ENCODE measurements at regions not wholly inside any gene's neighbourhood (a gene's known extent, or its start where the extent isn't known, plus 50 kb on each side); places are given as distances from the start of the nearest gene placed in this dataset.
"Not testable (repeated sequence)": the region's sequence is repeated elsewhere in the genome, so short reads cannot be mapped to it uniquely, and the experiment has no call there.

DNA sequence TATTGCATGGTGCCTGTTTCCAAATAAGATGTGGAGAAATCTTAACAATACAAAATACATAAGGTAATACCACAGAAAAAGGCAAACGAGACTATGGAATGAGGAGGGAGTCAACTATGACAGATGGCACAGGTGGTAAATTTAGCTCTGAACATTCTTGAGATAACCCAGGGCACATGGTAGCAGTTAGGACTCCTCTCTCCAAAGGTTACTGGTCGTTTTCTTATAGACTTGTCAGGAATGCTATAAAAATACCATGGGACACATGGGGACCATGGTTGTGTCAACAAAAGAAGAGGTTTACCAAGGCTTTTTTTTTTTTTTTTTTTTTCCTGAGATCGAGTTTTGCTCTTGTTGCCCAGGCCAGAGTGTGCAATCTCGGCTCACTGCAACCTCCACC lies 209.4 kb upstream of the RFX3 start (continued):
- TF ChIP-seq, protein P1, sequence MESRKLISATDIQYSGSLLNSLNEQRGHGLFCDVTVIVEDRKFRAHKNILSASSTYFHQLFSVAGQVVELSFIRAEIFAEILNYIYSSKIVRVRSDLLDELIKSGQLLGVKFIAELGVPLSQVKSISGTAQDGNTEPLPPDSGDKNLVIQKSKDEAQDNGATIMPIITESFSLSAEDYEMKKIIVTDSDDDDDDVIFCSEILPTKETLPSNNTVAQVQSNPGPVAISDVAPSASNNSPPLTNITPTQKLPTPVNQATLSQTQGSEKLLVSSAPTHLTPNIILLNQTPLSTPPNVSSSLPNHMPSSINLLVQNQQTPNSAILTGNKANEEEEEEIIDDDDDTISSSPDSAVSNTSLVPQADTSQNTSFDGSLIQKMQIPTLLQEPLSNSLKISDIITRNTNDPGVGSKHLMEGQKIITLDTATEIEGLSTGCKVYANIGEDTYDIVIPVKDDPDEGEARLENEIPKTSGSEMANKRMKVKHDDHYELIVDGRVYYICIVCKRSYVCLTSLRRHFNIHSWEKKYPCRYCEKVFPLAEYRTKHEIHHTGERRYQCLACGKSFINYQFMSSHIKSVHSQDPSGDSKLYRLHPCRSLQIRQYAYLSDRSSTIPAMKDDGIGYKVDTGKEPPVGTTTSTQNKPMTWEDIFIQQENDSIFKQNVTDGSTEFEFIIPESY (IDR thresholded peaks at IDR 0.05; ENCODE audit: borderline replicate concordance, low read depth): no peak
- TF ChIP-seq POLR2AphosphoS5 (IDR thresholded peaks at IDR 0.05; ENCODE audit: low read depth, low read length) (no peak), JUND (IDR thresholded peaks at IDR 0.05) (no peak)

DNA sequence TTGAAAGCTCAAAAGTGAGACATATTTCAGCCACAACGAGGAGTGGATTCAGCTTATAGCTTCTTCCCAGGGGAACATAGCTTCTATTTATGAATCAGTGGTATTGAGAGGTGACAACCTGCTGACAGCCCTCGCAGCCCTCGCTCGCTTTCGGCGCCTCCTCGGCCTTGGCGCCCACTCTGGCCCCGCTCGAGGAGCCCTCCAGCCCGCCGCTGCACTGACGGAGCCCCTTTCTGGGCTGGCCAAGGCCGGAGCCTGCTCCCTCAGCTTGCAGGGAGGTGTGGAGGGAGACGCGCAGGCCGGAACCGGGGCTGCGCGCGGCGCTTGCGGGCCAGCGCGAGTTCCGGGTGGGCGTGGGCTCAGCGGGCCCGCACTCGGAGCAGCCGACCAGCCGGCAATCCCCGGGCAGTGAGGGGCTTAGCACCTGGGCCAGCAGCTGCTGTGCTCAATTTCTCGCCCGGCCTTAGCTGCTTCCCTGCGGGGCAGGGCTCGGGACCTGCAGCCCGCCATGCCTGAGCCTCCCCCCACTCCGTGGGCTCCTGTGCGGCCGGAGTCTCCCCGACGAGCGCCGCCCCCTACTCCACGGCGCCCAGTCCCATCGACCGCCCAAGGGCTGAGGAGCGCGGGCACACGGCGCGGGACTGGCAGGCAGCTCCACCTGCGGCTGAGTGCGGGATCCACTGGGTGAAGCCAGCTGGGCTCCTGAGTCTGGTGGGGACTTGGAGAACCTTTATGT lies 207.9 kb upstream of the RFX3 start:
- H4K20me1 ChIP-seq (ENCODE audit: insufficient read depth); H3K4me3 ChIP-seq (ENCODE audit: low read depth in 2 of 2, low read length in 1 of 2); H3K36me3 ChIP-seq (replicated peaks in 1 of 2; ENCODE audit: control insufficient read depth in 1 of 2, insufficient read depth in 2 of 2, low read length in 1 of 2); DNase-seq; H2AFZ ChIP-seq (ENCODE audit: low read depth); H3K9me2 ChIP-seq; H3K79me2 ChIP-seq (ENCODE audit: insufficient read depth); H3K9me3 ChIP-seq; H3K27ac ChIP-seq (ENCODE audit: low read depth in 2 of 2, low read length in 1 of 2); H3F3A ChIP-seq (replicated peaks; ENCODE audit: insufficient read depth); H3K27me3 ChIP-seq (ENCODE audit: insufficient read depth); H3K4me1 ChIP-seq (ENCODE audit: control insufficient read depth in 1 of 2, insufficient read depth in 2 of 2, low read depth in 1 of 2, low read length in 1 of 2); H3K9ac ChIP-seq; H3K4me2 ChIP-seq: not testable (repeated sequence)
- POLR2A ChIA-PET: interaction anchor here (1.2 kb wide), 1 partner anchor 207 kb away, joined by 4 read pairs; no protein-coding TSS in a partner anchor
- CTCF ChIA-PET: interaction anchor here (0.7 to 5.3 kb wide), 13 partner anchors 10 to 641 kb away, joined by 3 to 50 read pairs (median 4); no protein-coding TSS in a partner anchor
- WGBS (ENCODE audit: low lambda C conversion rate): 90% methylated on average over 14 of the region's 56 CpGs

DNA sequence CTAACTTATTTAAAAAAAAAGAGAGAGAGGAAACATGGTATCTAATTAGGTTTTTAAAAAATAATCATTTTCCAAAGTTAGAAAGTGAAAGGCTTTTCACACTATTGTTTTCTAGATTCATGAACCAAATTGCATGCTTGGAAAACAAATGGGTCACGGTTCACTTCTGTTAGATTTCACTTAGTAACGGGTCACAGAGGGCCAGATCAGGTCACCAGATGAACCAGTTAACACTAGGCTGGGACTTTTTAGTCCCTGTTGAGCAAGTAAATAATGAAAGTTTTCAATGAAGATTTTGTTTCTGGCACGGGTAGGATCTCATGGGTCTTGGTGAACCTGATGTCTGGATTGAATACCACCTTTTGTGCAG lies 207.2 kb upstream of the RFX3 start:
- DNase-seq: peak; percentile 7
- no peaks in the 10 kb centered on the region for H3K36me3 ChIP-seq (replicated peaks in 1 of 2; ENCODE audit: control insufficient read depth in 1 of 2, insufficient read depth in 2 of 2, low read length in 1 of 2)
- peaks cover 0 to 4% of the 10 kb centered on the region in 2 experiments; a peak in 1 of 4 replicates for H3K4me1 ChIP-seq (ENCODE audit: control insufficient read depth in 1 of 2, insufficient read depth in 2 of 2, low read depth in 1 of 2, low read length in 1 of 2)
- TF ChIP-seq SIN3A (IDR thresholded peaks at IDR 0.05; ENCODE audit: borderline replicate concordance, low read depth, low read length) (no peak), MEF2A (IDR thresholded peaks at IDR 0.05; ENCODE audit: borderline replicate concordance, low read depth) (no peak), RAD21 (IDR thresholded peaks at IDR 0.05; ENCODE audit: low read length) (no peak), RXRA (IDR thresholded peaks at IDR 0.05; ENCODE audit: borderline replicate concordance, low read depth) (no peak), NFIC (IDR thresholded peaks at IDR 0.05; ENCODE audit: borderline replicate concordance) (no peak), FOXM1 (IDR thresholded peaks at IDR 0.05; ENCODE audit: low read depth) (no peak), MXI1 (IDR thresholded peaks at IDR 0.05; ENCODE audit: low read depth, low read length) (no peak)
- TF ChIP-seq, protein P2, sequence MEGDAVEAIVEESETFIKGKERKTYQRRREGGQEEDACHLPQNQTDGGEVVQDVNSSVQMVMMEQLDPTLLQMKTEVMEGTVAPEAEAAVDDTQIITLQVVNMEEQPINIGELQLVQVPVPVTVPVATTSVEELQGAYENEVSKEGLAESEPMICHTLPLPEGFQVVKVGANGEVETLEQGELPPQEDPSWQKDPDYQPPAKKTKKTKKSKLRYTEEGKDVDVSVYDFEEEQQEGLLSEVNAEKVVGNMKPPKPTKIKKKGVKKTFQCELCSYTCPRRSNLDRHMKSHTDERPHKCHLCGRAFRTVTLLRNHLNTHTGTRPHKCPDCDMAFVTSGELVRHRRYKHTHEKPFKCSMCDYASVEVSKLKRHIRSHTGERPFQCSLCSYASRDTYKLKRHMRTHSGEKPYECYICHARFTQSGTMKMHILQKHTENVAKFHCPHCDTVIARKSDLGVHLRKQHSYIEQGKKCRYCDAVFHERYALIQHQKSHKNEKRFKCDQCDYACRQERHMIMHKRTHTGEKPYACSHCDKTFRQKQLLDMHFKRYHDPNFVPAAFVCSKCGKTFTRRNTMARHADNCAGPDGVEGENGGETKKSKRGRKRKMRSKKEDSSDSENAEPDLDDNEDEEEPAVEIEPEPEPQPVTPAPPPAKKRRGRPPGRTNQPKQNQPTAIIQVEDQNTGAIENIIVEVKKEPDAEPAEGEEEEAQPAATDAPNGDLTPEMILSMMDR (IDR thresholded peaks at IDR 0.05): no peak
- TF ChIP-seq, protein P3, sequence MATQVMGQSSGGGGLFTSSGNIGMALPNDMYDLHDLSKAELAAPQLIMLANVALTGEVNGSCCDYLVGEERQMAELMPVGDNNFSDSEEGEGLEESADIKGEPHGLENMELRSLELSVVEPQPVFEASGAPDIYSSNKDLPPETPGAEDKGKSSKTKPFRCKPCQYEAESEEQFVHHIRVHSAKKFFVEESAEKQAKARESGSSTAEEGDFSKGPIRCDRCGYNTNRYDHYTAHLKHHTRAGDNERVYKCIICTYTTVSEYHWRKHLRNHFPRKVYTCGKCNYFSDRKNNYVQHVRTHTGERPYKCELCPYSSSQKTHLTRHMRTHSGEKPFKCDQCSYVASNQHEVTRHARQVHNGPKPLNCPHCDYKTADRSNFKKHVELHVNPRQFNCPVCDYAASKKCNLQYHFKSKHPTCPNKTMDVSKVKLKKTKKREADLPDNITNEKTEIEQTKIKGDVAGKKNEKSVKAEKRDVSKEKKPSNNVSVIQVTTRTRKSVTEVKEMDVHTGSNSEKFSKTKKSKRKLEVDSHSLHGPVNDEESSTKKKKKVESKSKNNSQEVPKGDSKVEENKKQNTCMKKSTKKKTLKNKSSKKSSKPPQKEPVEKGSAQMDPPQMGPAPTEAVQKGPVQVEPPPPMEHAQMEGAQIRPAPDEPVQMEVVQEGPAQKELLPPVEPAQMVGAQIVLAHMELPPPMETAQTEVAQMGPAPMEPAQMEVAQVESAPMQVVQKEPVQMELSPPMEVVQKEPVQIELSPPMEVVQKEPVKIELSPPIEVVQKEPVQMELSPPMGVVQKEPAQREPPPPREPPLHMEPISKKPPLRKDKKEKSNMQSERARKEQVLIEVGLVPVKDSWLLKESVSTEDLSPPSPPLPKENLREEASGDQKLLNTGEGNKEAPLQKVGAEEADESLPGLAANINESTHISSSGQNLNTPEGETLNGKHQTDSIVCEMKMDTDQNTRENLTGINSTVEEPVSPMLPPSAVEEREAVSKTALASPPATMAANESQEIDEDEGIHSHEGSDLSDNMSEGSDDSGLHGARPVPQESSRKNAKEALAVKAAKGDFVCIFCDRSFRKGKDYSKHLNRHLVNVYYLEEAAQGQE (IDR thresholded peaks at IDR 0.05; ENCODE audit: low read depth, low read length): no peak
- TF ChIP-seq, protein P1 (IDR thresholded peaks at IDR 0.05; ENCODE audit: borderline replicate concordance, low read depth): no peak
- CTCF ChIA-PET: interaction anchor here (0.7 to 5.3 kb wide), 19 partner anchors 10 to 873 kb away, joined by 3 to 50 read pairs (median 4); no protein-coding TSS in a partner anchor
- no peaks in the 10 kb centered on the region for H3K9me2 ChIP-seq
- WGBS (ENCODE audit: low lambda C conversion rate): 55% methylated on average over 3 of the region's 3 CpGs
- H3K9ac ChIP-seq: no peak overlapping the region
- POLR2A ChIA-PET: no interaction called here
- no peak overlapping the region for H3K4me3 ChIP-seq (ENCODE audit: low read depth in 2 of 2, low read length in 1 of 2)
- 0 out of 2 replicates have a peak overlapping the region, but pooled peaks have one; percentile 31 for H2AFZ ChIP-seq (ENCODE audit: low read depth)
- H4K20me1 ChIP-seq (ENCODE audit: insufficient read depth): no peaks in the 10 kb centered on the region
- H3K9me3 ChIP-seq: no peaks in the 10 kb centered on the region
- H3K27ac ChIP-seq (ENCODE audit: low read depth in 2 of 2, low read length in 1 of 2): no peak overlapping the region
- no peaks in the 10 kb centered on the region for H3K79me2 ChIP-seq (ENCODE audit: insufficient read depth)
- H3F3A ChIP-seq (replicated peaks; ENCODE audit: insufficient read depth): no peaks in the 10 kb centered on the region
- H3K27me3 ChIP-seq (ENCODE audit: insufficient read depth): no peaks in the 10 kb centered on the region
- no peak overlapping the region for H3K4me2 ChIP-seq

All from SK-N-SH (cell line).